ENCODE measurements at regions not wholly inside any gene's neighbourhood (a gene's known extent, or its start where the extent isn't known, plus 50 kb on each side); places are given as distances from the start of the nearest gene placed in this dataset.

GRCh38 chr19:31502536-31503170 is 153.4 kb upstream of the TSHZ3 start:
- TF ChIP-seq CTCF (IDR thresholded peaks at IDR 0.05) = no peak
- TF ChIP-seq POLR2A (IDR thresholded peaks at IDR 0.05) = no peak
